ENCODE measurements at regions not wholly inside any gene's neighbourhood (a gene's known extent, or its start where the extent isn't known, plus 50 kb on each side); places are given as distances from the start of the nearest gene placed in this dataset.

DNA sequence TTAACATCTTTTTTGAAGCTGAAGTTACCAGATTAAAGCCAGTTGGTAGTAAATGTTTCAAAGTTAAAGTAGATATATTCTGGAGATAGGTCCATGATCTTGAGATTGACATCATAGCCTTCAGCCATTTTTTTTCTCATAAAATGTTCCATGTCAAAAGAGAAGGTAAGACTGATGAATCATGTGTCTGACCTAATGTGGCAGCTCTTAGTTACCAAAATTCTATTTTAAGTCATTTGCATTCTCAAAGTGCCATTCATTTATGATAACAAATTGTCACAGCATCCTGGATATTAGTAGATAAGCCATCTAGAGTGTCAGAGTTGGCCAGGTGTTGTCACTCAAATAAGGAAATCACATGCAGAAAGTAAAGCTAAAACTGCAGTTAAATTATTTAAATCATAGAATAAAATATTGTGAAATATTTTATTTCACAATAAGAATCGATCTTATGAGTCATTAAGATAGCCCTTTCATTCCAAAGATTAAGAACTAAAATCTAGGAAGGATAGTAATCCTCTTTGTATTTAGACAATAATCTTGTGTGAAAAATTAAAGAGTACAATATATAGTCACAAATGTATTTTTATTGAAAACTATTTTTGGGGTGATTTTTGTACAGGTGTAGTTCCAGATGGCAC lies 65.7 kb upstream of the ADAD1 start:
- Histone ChIP-seq H4K20me1 (ENCODE audit: insufficient read depth, low read length) (no peaks in the 10 kb centered on the region), H3K9ac (ENCODE audit: insufficient read depth, low read length, poor library complexity, severe bottlenecking) (no peak overlapping the region), H3K4me1 (ENCODE audit: control insufficient read depth in 1 of 2, insufficient read depth in 2 of 2, low read length in 2 of 2) (no peaks in the 10 kb centered on the region), H3K4me2 (replicated peaks; ENCODE audit: extremely low read depth, low read length, poor library complexity, severe bottlenecking) (no peak overlapping the region), H2AFZ (ENCODE audit: insufficient read depth, low read depth, low read length, poor library complexity, severe bottlenecking) (no peak overlapping the region), H3K36me3 (replicated peaks in 1 of 2; ENCODE audit: control insufficient read depth in 1 of 2, insufficient read depth in 2 of 2, low read length in 2 of 2) (peaks cover 45 to 76% of the 10 kb centered on the region in 2 donors), H3K27me3 (ENCODE audit: control insufficient read depth in 2 of 2, insufficient read depth in 2 of 2, low read length in 2 of 2) (no peaks in the 10 kb centered on the region), H3K9me3 (replicated peaks in 1 of 2; ENCODE audit: control insufficient read depth in 1 of 2, insufficient read depth in 1 of 2, low read length in 2 of 2) (no peaks in the 10 kb centered on the region), H3K79me2 (ENCODE audit: insufficient read depth, low read length) (no peaks in the 10 kb centered on the region), H3K27ac (ENCODE audit: low read depth in 1 of 2, low read length in 2 of 2) (no peak overlapping the region), H3K4me3 (replicated peaks in 1 of 3; ENCODE audit: low read depth in 2 of 3, low read length in 3 of 3) (no peak overlapping the region)
- no peaks in the 10 kb centered on the region for H3K27me3 Mint-ChIP-seq (ENCODE audit: low read depth in 3 of 3)
- no peaks in the 10 kb centered on the region for H3K9me3 Mint-ChIP-seq
- no CpG with 5 or more reads among the region's 1 CpG for WGBS (ENCODE audit: insufficient coverage)
- H3K4me3 Mint-ChIP-seq: no peak overlapping the region
- no peaks in the 10 kb centered on the region for H3K4me1 Mint-ChIP-seq
- H3K36me3 Mint-ChIP-seq: peaks cover 56 to 59% of the 10 kb centered on the region in 2 donors
- TF ChIP-seq CTCF (IDR thresholded peaks at IDR 0.05): no peak
- no peak overlapping the region for H3K27ac Mint-ChIP-seq
- intact Hi-C loops (cut with micrococcal nuclease): no loop called here
- no peak for DNase-seq

GRCh38 chr4:122326908-122327307 lies 51.9 kb upstream of the ADAD1 start:
- Histone ChIP-seq H3K9ac (ENCODE audit: insufficient read depth, low read length, poor library complexity, severe bottlenecking) (no peak overlapping the region), H4K20me1 (ENCODE audit: insufficient read depth, low read length) (no peaks in the 10 kb centered on the region), H3K27ac (ENCODE audit: low read depth in 1 of 2, low read length in 2 of 2) (no peak overlapping the region), H3K4me1 (ENCODE audit: control insufficient read depth in 1 of 2, insufficient read depth in 2 of 2, low read length in 2 of 2) (no peaks in the 10 kb centered on the region), H3K9me3 (replicated peaks in 1 of 2; ENCODE audit: control insufficient read depth in 1 of 2, insufficient read depth in 1 of 2, low read length in 2 of 2) (no peaks in the 10 kb centered on the region), H3K4me3 (replicated peaks in 1 of 3; ENCODE audit: low read depth in 2 of 3, low read length in 3 of 3) (no peak overlapping the region), H3K79me2 (ENCODE audit: insufficient read depth, low read length) (no peaks in the 10 kb centered on the region), H3K36me3 (replicated peaks in 1 of 2; ENCODE audit: control insufficient read depth in 1 of 2, insufficient read depth in 2 of 2, low read length in 2 of 2) (peaks cover 71 to 93% of the 10 kb centered on the region in 2 donors), H3K27me3 (ENCODE audit: control insufficient read depth in 2 of 2, insufficient read depth in 2 of 2, low read length in 2 of 2) (no peaks in the 10 kb centered on the region), H2AFZ (ENCODE audit: insufficient read depth, low read depth, low read length, poor library complexity, severe bottlenecking) (no peak overlapping the region), H3K4me2 (replicated peaks; ENCODE audit: extremely low read depth, low read length, poor library complexity, severe bottlenecking) (no peak overlapping the region)
- Mint-ChIP-seq H3K4me3 (no peak overlapping the region), H3K36me3 (peaks cover 68 to 70% of the 10 kb centered on the region in 2 donors), H3K27ac (no peak overlapping the region), H3K27me3 (ENCODE audit: low read depth in 3 of 3) (no peaks in the 10 kb centered on the region), H3K4me1 (no peaks in the 10 kb centered on the region), H3K9me3 (no peaks in the 10 kb centered on the region)
- TF ChIP-seq CTCF (IDR thresholded peaks at IDR 0.05): no peak
- no peak for DNase-seq
- intact Hi-C loops (cut with micrococcal nuclease): no loop called here
- WGBS (ENCODE audit: insufficient coverage): no CpG with 5 or more reads among the region's 1 CpG

Data from CD14-positive monocyte (primary cell).